ENCODE measurements at regions not wholly inside any gene's neighbourhood (a gene's known extent, or its start where the extent isn't known, plus 50 kb on each side); places are given as distances from the start of the nearest gene placed in this dataset.

- H3K4me3 ChIP-seq = no peak overlapping the region
- no peaks in the 10 kb centered on the region for H3K36me3 ChIP-seq (ENCODE audit: insufficient read depth, low read length)
- TF ChIP-seq EZH2 (IDR thresholded peaks at IDR 0.05) (no peak), POLR2AphosphoS5 (IDR thresholded peaks at IDR 0.05; ENCODE audit: borderline replicate concordance, low read depth, low read length) (no peak), FOXP2 (optimal IDR thresholded peaks at IDR 0.05; ENCODE audit: control extremely low read depth, extremely low read length, insufficient read depth) (no peak)
- no peak for DNase-seq (ENCODE audit: low read depth, low spot score)
- H3K9me3 ChIP-seq (ENCODE audit: low read depth, low read length) = no peaks in the 10 kb centered on the region
- H3K9ac ChIP-seq (ENCODE audit: insufficient read length) = no peak overlapping the region
- no peak overlapping the region for H3K27ac ChIP-seq
These were observed 168.2 kb downstream of the ETV1 start for GRCh38 chr7:13821152-13821787.

GRCh38 chr7:13822678-13823077 is 166.8 kb downstream of the ETV1 start:
- H3K9ac ChIP-seq (ENCODE audit: insufficient read length) = no peak overlapping the region
- TF ChIP-seq FOXP2 (optimal IDR thresholded peaks at IDR 0.05; ENCODE audit: control extremely low read depth, extremely low read length, insufficient read depth) = no peak
- TF ChIP-seq EZH2 (IDR thresholded peaks at IDR 0.05) = no peak
- TF ChIP-seq POLR2AphosphoS5 (IDR thresholded peaks at IDR 0.05; ENCODE audit: borderline replicate concordance, low read depth, low read length) = no peak
- H3K36me3 ChIP-seq (ENCODE audit: insufficient read depth, low read length) = no peaks in the 10 kb centered on the region
- no peaks in the 10 kb centered on the region for H3K9me3 ChIP-seq (ENCODE audit: low read depth, low read length)
- H3K4me3 ChIP-seq = no peak overlapping the region
- H3K27ac ChIP-seq = no peak overlapping the region
- DNase-seq (ENCODE audit: low read depth, low spot score) = no peak

- Histone ChIP-seq H3K4me3 (no peak overlapping the region), H3K9ac (ENCODE audit: insufficient read length) (no peak overlapping the region), H3K9me3 (ENCODE audit: low read depth, low read length) (no peaks in the 10 kb centered on the region), H3K27ac (no peak overlapping the region), H3K36me3 (ENCODE audit: insufficient read depth, low read length) (no peaks in the 10 kb centered on the region)
- TF ChIP-seq EZH2 (IDR thresholded peaks at IDR 0.05) = no peak
- no peak for TF ChIP-seq POLR2AphosphoS5 (IDR thresholded peaks at IDR 0.05; ENCODE audit: borderline replicate concordance, low read depth, low read length)
- no peak for TF ChIP-seq FOXP2 (optimal IDR thresholded peaks at IDR 0.05; ENCODE audit: control extremely low read depth, extremely low read length, insufficient read depth)
- no peak for DNase-seq (ENCODE audit: low read depth, low spot score)
These were observed 162.7 kb downstream of the ETV1 start for GRCh38 chr7:13826752-13827151.

- no peak overlapping the region for H3K9ac ChIP-seq (ENCODE audit: insufficient read length)
- H3K27ac ChIP-seq = no peak overlapping the region
- DNase-seq (ENCODE audit: low read depth, low spot score) = no peak
- TF ChIP-seq EZH2 (IDR thresholded peaks at IDR 0.05) = no peak
- no peaks in the 10 kb centered on the region for H3K9me3 ChIP-seq (ENCODE audit: low read depth, low read length)
- H3K36me3 ChIP-seq (ENCODE audit: insufficient read depth, low read length) = no peaks in the 10 kb centered on the region
- no peak overlapping the region for H3K4me3 ChIP-seq
These were observed 161.8 kb downstream of the ETV1 start for GRCh38 chr7:13827716-13828115.

- Histone ChIP-seq H3K9me3 (ENCODE audit: low read depth, low read length) (no peaks in the 10 kb centered on the region), H3K36me3 (ENCODE audit: insufficient read depth, low read length) (no peaks in the 10 kb centered on the region), H3K4me3 (no peak overlapping the region), H3K27ac (no peak overlapping the region), H3K9ac (ENCODE audit: insufficient read length) (no peak overlapping the region)
- no peak for DNase-seq (ENCODE audit: low read depth, low spot score)
- TF ChIP-seq EZH2 (IDR thresholded peaks at IDR 0.05) = no peak
- TF ChIP-seq POLR2AphosphoS5 (IDR thresholded peaks at IDR 0.05; ENCODE audit: borderline replicate concordance, low read depth, low read length) = no peak
- TF ChIP-seq FOXP2 (optimal IDR thresholded peaks at IDR 0.05; ENCODE audit: control extremely low read depth, extremely low read length, insufficient read depth) = no peak
These were observed 160.2 kb downstream of the ETV1 start for GRCh38 chr7:13829231-13829630.

GRCh38 chr7:13829914-13830900 is 159.3 kb downstream of the ETV1 start:
- no peak overlapping the region for H3K27ac ChIP-seq
- TF ChIP-seq POLR2AphosphoS5 (IDR thresholded peaks at IDR 0.05; ENCODE audit: borderline replicate concordance, low read depth, low read length) = no peak
- TF ChIP-seq EZH2 (IDR thresholded peaks at IDR 0.05) = no peak
- no peak for TF ChIP-seq FOXP2 (optimal IDR thresholded peaks at IDR 0.05; ENCODE audit: control extremely low read depth, extremely low read length, insufficient read depth)
- no peak for DNase-seq (ENCODE audit: low read depth, low spot score)
- no peaks in the 10 kb centered on the region for H3K9me3 ChIP-seq (ENCODE audit: low read depth, low read length)
- H3K36me3 ChIP-seq (ENCODE audit: insufficient read depth, low read length) = no peaks in the 10 kb centered on the region
- no peak overlapping the region for H3K4me3 ChIP-seq
- H3K9ac ChIP-seq (ENCODE audit: insufficient read length) = no peak overlapping the region

GRCh38 chr7:13832346-13832745 is 157.1 kb downstream of the ETV1 start:
- Histone ChIP-seq H3K4me3 (no peak overlapping the region), H3K9me3 (ENCODE audit: low read depth, low read length) (no peaks in the 10 kb centered on the region), H3K36me3 (ENCODE audit: insufficient read depth, low read length) (no peaks in the 10 kb centered on the region), H3K27ac (no peak overlapping the region), H3K9ac (ENCODE audit: insufficient read length) (no peak overlapping the region)
- no peak for DNase-seq (ENCODE audit: low read depth, low spot score)
- TF ChIP-seq FOXP2 (optimal IDR thresholded peaks at IDR 0.05; ENCODE audit: control extremely low read depth, extremely low read length, insufficient read depth) (no peak), EZH2 (IDR thresholded peaks at IDR 0.05) (no peak), POLR2AphosphoS5 (IDR thresholded peaks at IDR 0.05; ENCODE audit: borderline replicate concordance, low read depth, low read length) (no peak)

- TF ChIP-seq POLR2AphosphoS5 (IDR thresholded peaks at IDR 0.05; ENCODE audit: borderline replicate concordance, low read depth, low read length) = no peak
- TF ChIP-seq FOXP2 (optimal IDR thresholded peaks at IDR 0.05; ENCODE audit: control extremely low read depth, extremely low read length, insufficient read depth) = no peak
- no peak for TF ChIP-seq EZH2 (IDR thresholded peaks at IDR 0.05)
- Histone ChIP-seq H3K9me3 (ENCODE audit: low read depth, low read length) (no peaks in the 10 kb centered on the region), H3K4me3 (no peak overlapping the region), H3K9ac (ENCODE audit: insufficient read length) (no peak overlapping the region), H3K36me3 (ENCODE audit: insufficient read depth, low read length) (no peaks in the 10 kb centered on the region), H3K27ac (no peak overlapping the region)
- no peak for DNase-seq (ENCODE audit: low read depth, low spot score)
These were observed 155.1 kb downstream of the ETV1 start for GRCh38 chr7:13834328-13834761.
